SK-N-SH treated with all-trans-retinoic acid at 6 μM for 48 hours (cell line): ENCODE measurements at regions not wholly inside any gene's neighbourhood (a gene's known extent, or its start where the extent isn't known, plus 50 kb on each side); places are given as distances from the start of the nearest gene placed in this dataset.

Experiments used
- ATAC-seq: fragments of 200-7000 bp; cut with Tn5 transposase; 3 replicates; pipeline ENCODE4 v1.9.1; 2020; ENCODE audit warnings: mild to moderate bottlenecking, moderate library complexity
- BACH2 ChIP-seq: fragments of 250-450 bp; sonication (Bioruptor Pico); IDR thresholded peaks from 2 replicates; pipeline ENCODE4 v1.9.0; 2021; ENCODE audit warnings: mild to moderate bottlenecking, borderline replicate concordance
- CSDC2 ChIP-seq: fragments of 250-450 bp; sonication (Bioruptor Pico); IDR thresholded peaks from 2 replicates; pipeline ENCODE4 v1.5.0; 2020; ENCODE audit warnings: mild to moderate bottlenecking, moderate library complexity
- ESRRG ChIP-seq: fragments of 250-450 bp; sonication (Bioruptor Pico); IDR thresholded peaks from 2 replicates; pipeline ENCODE4 v1.6.1; 2021; ENCODE audit warnings: mild to moderate bottlenecking
- GLIS3 ChIP-seq: fragments of 250-450 bp; sonication (Bioruptor Pico); IDR thresholded peaks from 2 replicates; pipeline ENCODE4 v1.5.0; 2020; ENCODE audit warnings: mild to moderate bottlenecking, moderate library complexity
- ISL1 ChIP-seq: fragments of 250-450 bp; sonication (Bioruptor Pico); IDR thresholded peaks from 2 replicates; pipeline ENCODE4 v2.1.2; 2022; ENCODE audit warnings: mild to moderate bottlenecking, moderate library complexity
- OSR1 ChIP-seq: fragments of 250-450 bp; sonication (Bioruptor Pico); IDR thresholded peaks from 2 replicates; pipeline ENCODE4 v1.8.0; 2022; ENCODE audit warnings: moderate library complexity, mild to moderate bottlenecking, inconsistent platforms
- PPARA ChIP-seq: fragments of 250-450 bp; sonication (Bioruptor Pico); IDR thresholded peaks from 2 replicates; pipeline ENCODE4 v1.5.0; 2020; ENCODE audit warnings: mild to moderate bottlenecking, borderline replicate concordance
- RARB ChIP-seq: fragments of 250-450 bp; sonication (Bioruptor Pico); IDR thresholded peaks from 2 replicates; pipeline ENCODE4 v1.8.0; 2021; ENCODE audit warnings: mild to moderate bottlenecking, moderate library complexity
- TCF4 ChIP-seq: fragments of 250-450 bp; sonication (Bioruptor Pico); IDR thresholded peaks from 2 replicates; pipeline ENCODE4 v1.8.0; 2021; ENCODE audit warnings: mild to moderate bottlenecking, moderate library complexity, borderline replicate concordance
- TOX ChIP-seq: fragments of 250-450 bp; sonication (Bioruptor Pico); IDR thresholded peaks from 2 replicates; pipeline ENCODE4 v1.8.0; 2021; ENCODE audit warnings: mild to moderate bottlenecking, moderate library complexity, borderline replicate concordance
- ZC3H10 ChIP-seq: fragments of 250-450 bp; sonication (Bioruptor Pico); IDR thresholded peaks from 2 replicates; pipeline ENCODE4 v1.5.1; 2021; ENCODE audit warnings: mild to moderate bottlenecking, moderate library complexity
- ZFP3 ChIP-seq: fragments of 250-450 bp; sonication (Bioruptor Pico); IDR thresholded peaks from 2 replicates; pipeline ENCODE4 v1.5.0; 2020; ENCODE audit warnings: mild to moderate bottlenecking, moderate library complexity
- ZFP30 ChIP-seq: fragments of 450-650 bp; formaldehyde crosslinking; IDR thresholded peaks from 2 replicates; pipeline ENCODE4 v1.5.0; 2022; ENCODE audit warnings: mild to moderate bottlenecking, moderate library complexity
- ZNF565 ChIP-seq: fragments of 450-650 bp; formaldehyde crosslinking; conservative IDR thresholded peaks from 2 replicates; pipeline ENCODE4 v1.5.0; 2020; ENCODE audit warnings: low read depth, mild to moderate bottlenecking, moderate library complexity
- ZNF70 ChIP-seq: fragments of 450-650 bp; formaldehyde crosslinking; IDR thresholded peaks from 2 replicates; pipeline ENCODE4 v1.5.0; 2020; ENCODE audit warnings: mild to moderate bottlenecking, moderate library complexity
- ZNF8 ChIP-seq: fragments of 450-650 bp; formaldehyde crosslinking; IDR thresholded peaks from 2 replicates; pipeline ENCODE4 v1.5.0; 2020; ENCODE audit warnings: mild to moderate bottlenecking, moderate library complexity
- TF ChIP-seq, protein P1 (sequence below): fragments of 250-450 bp; sonication (Bioruptor Pico); IDR thresholded peaks from 2 replicates; pipeline ENCODE4 v1.8.0; 2021; ENCODE audit warnings: low read depth, mild to moderate bottlenecking, moderate library complexity, borderline replicate concordance
- TF ChIP-seq, protein P2 (sequence below): fragments of 250-450 bp; sonication (Bioruptor Pico); IDR thresholded peaks from 2 replicates; pipeline ENCODE4 v1.5.0; 2020; ENCODE audit warnings: mild to moderate bottlenecking, moderate library complexity
- TF ChIP-seq, protein P3 (sequence below): fragments of 250-450 bp; sonication (Bioruptor Pico); IDR thresholded peaks from 2 replicates; pipeline ENCODE4 v1.8.0; 2020; ENCODE audit warnings: mild to moderate bottlenecking, moderate library complexity, borderline replicate concordance
- TF ChIP-seq, protein P4 (sequence below): fragments of 250-450 bp; sonication (Bioruptor Pico); IDR thresholded peaks from 2 replicates; pipeline ENCODE4 v1.5.1; 2020; ENCODE audit warnings: low read depth, mild to moderate bottlenecking, moderate library complexity
- TF ChIP-seq, protein P5 (sequence below): fragments of 250-450 bp; sonication (Bioruptor Pico); IDR thresholded peaks from 2 replicates; pipeline ENCODE4 v1.5.1; 2021; ENCODE audit warnings: mild to moderate bottlenecking, moderate library complexity

DNA sequence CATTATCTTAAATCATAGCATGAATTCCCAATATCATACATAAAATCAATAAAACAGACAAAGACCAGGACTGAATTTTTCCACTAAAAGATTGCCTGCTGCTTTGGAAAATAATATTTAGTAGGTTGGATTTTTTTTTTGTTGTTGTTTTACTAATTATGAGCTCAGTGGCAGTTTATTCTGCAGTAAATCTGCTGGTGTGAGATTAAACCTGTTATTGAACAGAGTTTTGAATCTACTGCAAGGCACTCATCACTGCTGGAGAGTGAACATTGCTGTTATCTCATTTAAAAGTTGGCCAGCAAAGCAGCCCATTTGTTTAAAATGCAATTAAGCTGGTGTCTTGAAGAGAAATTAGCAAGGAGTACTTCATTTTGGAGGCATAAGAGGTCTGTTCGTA, 986.1 kb downstream of the ADGRL2 start (continued):
- TF ChIP-seq, protein P1, sequence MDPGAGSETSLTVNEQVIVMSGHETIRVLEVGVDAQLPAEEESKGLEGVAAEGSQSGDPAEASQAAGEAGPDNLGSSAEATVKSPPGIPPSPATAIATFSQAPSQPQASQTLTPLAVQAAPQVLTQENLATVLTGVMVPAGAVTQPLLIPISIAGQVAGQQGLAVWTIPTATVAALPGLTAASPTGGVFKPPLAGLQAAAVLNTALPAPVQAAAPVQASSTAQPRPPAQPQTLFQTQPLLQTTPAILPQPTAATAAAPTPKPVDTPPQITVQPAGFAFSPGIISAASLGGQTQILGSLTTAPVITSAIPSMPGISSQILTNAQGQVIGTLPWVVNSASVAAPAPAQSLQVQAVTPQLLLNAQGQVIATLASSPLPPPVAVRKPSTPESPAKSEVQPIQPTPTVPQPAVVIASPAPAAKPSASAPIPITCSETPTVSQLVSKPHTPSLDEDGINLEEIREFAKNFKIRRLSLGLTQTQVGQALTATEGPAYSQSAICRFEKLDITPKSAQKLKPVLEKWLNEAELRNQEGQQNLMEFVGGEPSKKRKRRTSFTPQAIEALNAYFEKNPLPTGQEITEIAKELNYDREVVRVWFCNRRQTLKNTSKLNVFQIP (CRISPR knock-in tag), result no peak
- TF ChIP-seq ZNF8 (CRISPR knock-in tag), result no peak
- no peak for TF ChIP-seq ZFP30 (CRISPR knock-in tag)
- no peak for TF ChIP-seq OSR1 (CRISPR knock-in tag)
- no peak for TF ChIP-seq GLIS3 (CRISPR knock-in tag)
- no peak for TF ChIP-seq ISL1 (CRISPR knock-in tag)
- no peak for TF ChIP-seq TOX (CRISPR knock-in tag)
- TF ChIP-seq, protein P2, sequence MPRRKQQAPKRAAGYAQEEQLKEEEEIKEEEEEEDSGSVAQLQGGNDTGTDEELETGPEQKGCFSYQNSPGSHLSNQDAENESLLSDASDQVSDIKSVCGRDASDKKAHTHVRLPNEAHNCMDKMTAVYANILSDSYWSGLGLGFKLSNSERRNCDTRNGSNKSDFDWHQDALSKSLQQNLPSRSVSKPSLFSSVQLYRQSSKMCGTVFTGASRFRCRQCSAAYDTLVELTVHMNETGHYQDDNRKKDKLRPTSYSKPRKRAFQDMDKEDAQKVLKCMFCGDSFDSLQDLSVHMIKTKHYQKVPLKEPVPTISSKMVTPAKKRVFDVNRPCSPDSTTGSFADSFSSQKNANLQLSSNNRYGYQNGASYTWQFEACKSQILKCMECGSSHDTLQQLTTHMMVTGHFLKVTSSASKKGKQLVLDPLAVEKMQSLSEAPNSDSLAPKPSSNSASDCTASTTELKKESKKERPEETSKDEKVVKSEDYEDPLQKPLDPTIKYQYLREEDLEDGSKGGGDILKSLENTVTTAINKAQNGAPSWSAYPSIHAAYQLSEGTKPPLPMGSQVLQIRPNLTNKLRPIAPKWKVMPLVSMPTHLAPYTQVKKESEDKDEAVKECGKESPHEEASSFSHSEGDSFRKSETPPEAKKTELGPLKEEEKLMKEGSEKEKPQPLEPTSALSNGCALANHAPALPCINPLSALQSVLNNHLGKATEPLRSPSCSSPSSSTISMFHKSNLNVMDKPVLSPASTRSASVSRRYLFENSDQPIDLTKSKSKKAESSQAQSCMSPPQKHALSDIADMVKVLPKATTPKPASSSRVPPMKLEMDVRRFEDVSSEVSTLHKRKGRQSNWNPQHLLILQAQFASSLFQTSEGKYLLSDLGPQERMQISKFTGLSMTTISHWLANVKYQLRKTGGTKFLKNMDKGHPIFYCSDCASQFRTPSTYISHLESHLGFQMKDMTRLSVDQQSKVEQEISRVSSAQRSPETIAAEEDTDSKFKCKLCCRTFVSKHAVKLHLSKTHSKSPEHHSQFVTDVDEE (CRISPR knock-in tag), result no peak
- TF ChIP-seq, all 23 proteins: peak for 0

DNA sequence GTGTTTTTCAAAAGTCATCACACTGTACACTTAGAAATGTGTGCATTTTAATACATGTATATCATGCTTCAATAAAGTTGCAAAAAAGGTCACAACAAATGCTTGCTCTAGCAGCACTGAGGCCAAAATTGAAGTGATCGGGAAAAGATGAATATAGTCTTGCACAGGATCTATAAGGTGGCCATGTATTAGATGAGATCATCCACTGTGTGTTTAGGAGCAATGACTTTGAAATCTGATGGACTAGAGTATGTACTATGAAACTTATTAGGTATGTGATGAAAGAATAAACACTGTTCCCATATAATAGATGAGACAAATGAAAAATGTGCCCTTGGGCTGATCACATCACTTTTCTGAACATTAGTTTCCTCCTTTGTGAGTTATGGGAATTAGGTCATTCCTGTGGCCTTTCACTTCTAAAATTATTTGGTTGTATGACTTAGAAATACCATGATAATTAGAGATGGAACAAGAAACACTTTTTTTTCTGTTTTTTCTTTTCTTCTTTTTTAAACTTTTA, 984.6 kb downstream of the ADGRL2 start:
- TF ChIP-seq CSDC2 (CRISPR knock-in tag) (no peak), ZNF70 (CRISPR knock-in tag) (no peak)
- TF ChIP-seq, all 23 proteins: peak for 0
- ATAC-seq, result no peak

DNA sequence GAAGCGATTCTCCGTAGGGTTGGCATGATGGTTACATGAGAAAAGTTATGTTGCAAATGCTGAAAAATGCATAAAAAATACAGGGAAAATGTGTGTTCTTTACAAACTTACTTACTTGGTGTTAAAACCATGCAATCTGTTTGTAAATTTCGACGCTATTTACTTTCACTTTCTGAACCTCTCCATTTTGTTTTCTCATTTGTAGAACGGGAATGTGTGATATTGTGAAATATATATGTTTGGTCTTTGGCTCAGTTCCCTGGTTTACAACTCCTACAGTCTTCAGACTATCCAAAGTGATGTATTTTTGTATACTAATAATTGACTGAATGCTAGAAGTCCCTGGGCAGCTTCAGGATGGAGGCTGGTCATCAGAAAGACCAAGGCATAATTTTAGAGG, 982.3 kb downstream of the ADGRL2 start:
- ATAC-seq, result no peak
- TF ChIP-seq, protein P3, sequence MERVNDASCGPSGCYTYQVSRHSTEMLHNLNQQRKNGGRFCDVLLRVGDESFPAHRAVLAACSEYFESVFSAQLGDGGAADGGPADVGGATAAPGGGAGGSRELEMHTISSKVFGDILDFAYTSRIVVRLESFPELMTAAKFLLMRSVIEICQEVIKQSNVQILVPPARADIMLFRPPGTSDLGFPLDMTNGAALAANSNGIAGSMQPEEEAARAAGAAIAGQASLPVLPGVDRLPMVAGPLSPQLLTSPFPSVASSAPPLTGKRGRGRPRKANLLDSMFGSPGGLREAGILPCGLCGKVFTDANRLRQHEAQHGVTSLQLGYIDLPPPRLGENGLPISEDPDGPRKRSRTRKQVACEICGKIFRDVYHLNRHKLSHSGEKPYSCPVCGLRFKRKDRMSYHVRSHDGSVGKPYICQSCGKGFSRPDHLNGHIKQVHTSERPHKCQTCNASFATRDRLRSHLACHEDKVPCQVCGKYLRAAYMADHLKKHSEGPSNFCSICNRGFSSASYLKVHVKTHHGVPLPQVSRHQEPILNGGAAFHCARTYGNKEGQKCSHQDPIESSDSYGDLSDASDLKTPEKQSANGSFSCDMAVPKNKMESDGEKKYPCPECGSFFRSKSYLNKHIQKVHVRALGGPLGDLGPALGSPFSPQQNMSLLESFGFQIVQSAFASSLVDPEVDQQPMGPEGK (CRISPR knock-in tag), result no peak
- TF ChIP-seq BACH2 (no peak), PPARA (CRISPR knock-in tag) (no peak), ZNF565 (CRISPR knock-in tag) (no peak)

DNA sequence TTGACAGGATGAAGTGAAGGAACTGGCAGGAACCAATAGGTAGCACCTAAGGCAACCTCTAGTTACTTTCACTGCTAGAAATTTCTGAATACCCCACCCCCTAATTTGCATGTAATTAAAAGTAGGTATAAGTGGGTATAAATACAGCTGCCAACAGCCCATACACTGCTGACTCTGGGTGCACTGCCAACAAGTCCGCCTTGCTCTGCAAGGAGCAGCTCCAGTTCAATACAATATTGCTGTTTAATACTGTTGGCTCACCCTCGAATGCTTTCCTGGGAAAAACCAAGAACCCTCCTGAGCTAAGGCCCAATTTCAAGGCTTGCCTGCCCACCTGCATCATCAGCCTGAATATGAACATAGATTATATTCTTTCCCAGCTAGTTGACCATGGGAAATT, 981.9 kb downstream of the ADGRL2 start:
- no peak for TF ChIP-seq PPARA (CRISPR knock-in tag)
- no peak for TF ChIP-seq TOX (CRISPR knock-in tag)
- no peak for TF ChIP-seq ZFP3
- TF ChIP-seq ESRRG (CRISPR knock-in tag), result no peak
- TF ChIP-seq ISL1 (CRISPR knock-in tag), result no peak
- TF ChIP-seq TCF4 (CRISPR knock-in tag), result no peak
- TF ChIP-seq ZFP30 (CRISPR knock-in tag), result no peak
- no peak for TF ChIP-seq GLIS3 (CRISPR knock-in tag)
- TF ChIP-seq OSR1 (CRISPR knock-in tag), result no peak
- TF ChIP-seq ZNF565 (CRISPR knock-in tag), result no peak
- TF ChIP-seq, protein P4, sequence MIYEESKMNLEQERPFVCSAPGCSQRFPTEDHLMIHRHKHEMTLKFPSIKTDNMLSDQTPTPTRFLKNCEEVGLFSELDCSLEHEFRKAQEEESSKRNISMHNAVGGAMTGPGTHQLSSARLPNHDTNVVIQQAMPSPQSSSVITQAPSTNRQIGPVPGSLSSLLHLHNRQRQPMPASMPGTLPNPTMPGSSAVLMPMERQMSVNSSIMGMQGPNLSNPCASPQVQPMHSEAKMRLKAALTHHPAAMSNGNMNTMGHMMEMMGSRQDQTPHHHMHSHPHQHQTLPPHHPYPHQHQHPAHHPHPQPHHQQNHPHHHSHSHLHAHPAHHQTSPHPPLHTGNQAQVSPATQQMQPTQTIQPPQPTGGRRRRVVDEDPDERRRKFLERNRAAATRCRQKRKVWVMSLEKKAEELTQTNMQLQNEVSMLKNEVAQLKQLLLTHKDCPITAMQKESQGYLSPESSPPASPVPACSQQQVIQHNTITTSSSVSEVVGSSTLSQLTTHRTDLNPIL (CRISPR knock-in tag), result no peak
- no peak for TF ChIP-seq ZC3H10 (CRISPR knock-in tag)
- TF ChIP-seq ZNF70 (CRISPR knock-in tag), result no peak
- TF ChIP-seq RARB, result no peak
- TF ChIP-seq BACH2, result no peak
- TF ChIP-seq, protein P5, sequence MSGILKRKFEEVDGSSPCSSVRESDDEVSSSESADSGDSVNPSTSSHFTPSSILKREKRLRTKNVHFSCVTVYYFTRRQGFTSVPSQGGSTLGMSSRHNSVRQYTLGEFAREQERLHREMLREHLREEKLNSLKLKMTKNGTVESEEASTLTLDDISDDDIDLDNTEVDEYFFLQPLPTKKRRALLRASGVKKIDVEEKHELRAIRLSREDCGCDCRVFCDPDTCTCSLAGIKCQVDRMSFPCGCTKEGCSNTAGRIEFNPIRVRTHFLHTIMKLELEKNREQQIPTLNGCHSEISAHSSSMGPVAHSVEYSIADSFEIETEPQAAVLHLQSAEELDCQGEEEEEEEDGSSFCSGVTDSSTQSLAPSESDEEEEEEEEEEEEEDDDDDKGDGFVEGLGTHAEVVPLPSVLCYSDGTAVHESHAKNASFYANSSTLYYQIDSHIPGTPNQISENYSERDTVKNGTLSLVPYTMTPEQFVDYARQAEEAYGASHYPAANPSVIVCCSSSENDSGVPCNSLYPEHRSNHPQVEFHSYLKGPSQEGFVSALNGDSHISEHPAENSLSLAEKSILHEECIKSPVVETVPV (CRISPR knock-in tag), result no peak
- no peak for ATAC-seq
